Epithelial cell of esophagus (primary cell): ENCODE measurements at regions not wholly inside any gene's neighbourhood (a gene's known extent, or its start where the extent isn't known, plus 50 kb on each side); places are given as distances from the start of the nearest gene placed in this dataset.

Experiments
- DNase-seq: peaks from one replicate; pipeline ENCODE4 v3.0.0; 2010; ENCODE audit warnings: low read depth
- H3K4me3 ChIP-seq: 2 replicates; pipeline ENCODE4 v1.5.1; 2011; ENCODE audit warnings: mild to moderate bottlenecking, low read length, control low read depth
- CTCF ChIP-seq: IDR thresholded peaks from 2 replicates; pipeline ENCODE4 v1.5.1; 2011; ENCODE audit warnings: low read depth, mild to moderate bottlenecking, low read length, control low read depth, inconsistent platforms; ENCODE audit not compliant: insufficient read depth; ENCODE audit errors: missing control alignments

- no peak for TF ChIP-seq CTCF
- no peak overlapping the region for H3K4me3 ChIP-seq
- DNase-seq = no peak
These were observed 213.5 kb upstream of the APCDD1 start for GRCh38 chr18:10240973-10241372.

- no peak overlapping the region for H3K4me3 ChIP-seq
- no peak for DNase-seq
- no peak for TF ChIP-seq CTCF
These were observed 212.9 kb upstream of the APCDD1 start for GRCh38 chr18:10241579-10241978.

GRCh38 chr18:10242936-10243680 is 211.3 kb upstream of the APCDD1 start:
- no peak for TF ChIP-seq CTCF
- no peak overlapping the region for H3K4me3 ChIP-seq
- DNase-seq = peak; percentile 65

- no peak for TF ChIP-seq CTCF
- DNase-seq = no peak
- no peak overlapping the region for H3K4me3 ChIP-seq
These were observed 210.1 kb upstream of the APCDD1 start for GRCh38 chr18:10244341-10244740.

- DNase-seq = no peak
- no peak for TF ChIP-seq CTCF
- no peak overlapping the region for H3K4me3 ChIP-seq
These were observed 209.2 kb upstream of the APCDD1 start for GRCh38 chr18:10245031-10245845.

GRCh38 chr18:10245846-10246175 is 208.6 kb upstream of the APCDD1 start:
- no peak overlapping the region for H3K4me3 ChIP-seq
- no peak for DNase-seq
- TF ChIP-seq CTCF = no peak
